HCT116 (cell line): ENCODE measurements at regions not wholly inside any gene's neighbourhood (a gene's known extent, or its start where the extent isn't known, plus 50 kb on each side); places are given as distances from the start of the nearest gene placed in this dataset.

Source experiments
- ATAC-seq: fragments of 200-7000 bp; cut with Tn5 transposase; 2 replicates; pipeline ENCODE4 v1.9.1; 2020; ENCODE audit warnings: mild to moderate bottlenecking, moderate library complexity
- BruUV-seq: library from RNA; stranded (reverse); fragments of 400-500 nt; replicated peaks from 2 replicates; lab custom pipeline; 2021; lab: Mats Ljungman, UMichigan
- CTCF ChIA-PET: fragments of 300-600 bp; sonication (Branson Sonifier 250); formaldehyde crosslinking; loops from one replicate; lab custom pipeline; 2021; ENCODE audit warnings: antibody characterized with exemption; lab: Charles Lee
- POLR2A ChIA-PET: fragments of 300-600, 350-600 bp; sonication (Branson Sonifier 250); formaldehyde crosslinking; loops from one replicate; lab custom pipeline; 2021; ENCODE audit warnings: antibody characterized with exemption; lab: Charles Lee
- RAD21 ChIA-PET, 2 experiments: fragments of 300-600 bp; sonication (Branson Sonifier 250); formaldehyde crosslinking; loops; one replicate each; lab custom pipeline; 2023; ENCODE audit warnings: low total read pairs in 2 of 2; ENCODE audit not compliant: uncharacterized antibody in 2 of 2, unreplicated experiment in 2 of 2, low non-redundant PET in 1 of 2; lab: Charles Lee
- DNase-seq: peaks from one replicate; pipeline ENCODE4 v3.0.0-alpha.2; 2010; ENCODE audit warnings: low read depth, low spot score
- H2AFZ ChIP-seq: fragments of 200-600 bp; shearing (Covaris generic), sonication (generic); 2 replicates; pipeline ENCODE4 v1.6.1; 2017; ENCODE audit warnings: low read depth, mixed run types, mixed read lengths, antibody characterized with exemption, low read length; ENCODE audit not compliant: poor library complexity, severe bottlenecking
- H3K27ac ChIP-seq: 2 replicates; pipeline ENCODE4 v1.5.1; 2012; ENCODE audit warnings: low read depth, low read length
- H3K27me3 ChIP-seq: fragments of 200-600 bp; sonication (generic); 2 replicates; pipeline ENCODE4 v1.6.1; 2016; ENCODE audit warnings: mixed run types, low read length, mixed read lengths; ENCODE audit not compliant: insufficient read depth
- H3K36me3 ChIP-seq, 2 experiments: fragments of 200-500 bp in 1 of 2; fragments of 200-600 bp in 1 of 2; sonication (Bioruptor generic) in 1 of 2; sonication (generic) in 1 of 2; 2 replicates each; pipeline versions ENCODE4 v1.5.1 to v1.6.1; 2014 to 2016; ENCODE audit warnings: low read length in 2 of 2, inconsistent platforms in 1 of 2, mixed read lengths in 1 of 2, mixed run types in 1 of 2; ENCODE audit not compliant: insufficient read depth in 2 of 2, control insufficient read depth in 1 of 2
- H3K4me1 ChIP-seq, 2 experiments: fragments of 200-600 bp in 1 of 2; sonication (generic) in 1 of 2; 2 replicates each; pipeline versions ENCODE4 v1.5.1 to v1.6.1; 2012 to 2017; ENCODE audit warnings: low read length in 2 of 2, inconsistent platforms in 1 of 2, mild to moderate bottlenecking in 1 of 2, mixed read lengths in 1 of 2, mixed run types in 1 of 2, moderate library complexity in 1 of 2; ENCODE audit not compliant: insufficient read depth in 2 of 2, control insufficient read depth in 1 of 2
- H3K4me2 ChIP-seq: fragments of 200-600 bp; sonication (generic); 2 replicates; pipeline ENCODE4 v1.6.1; 2017; ENCODE audit warnings: mixed run types, low read length, mixed read lengths
- H3K4me3 ChIP-seq, 2 experiments: fragments of 200-600 bp in 1 of 2; sonication (generic) in 1 of 2; replicated peaks in 1 of 2; 2 replicates each; pipeline ENCODE4 v1.5.1; 2011 to 2016; ENCODE audit warnings: low read length in 2 of 2, control low read depth in 1 of 2, low read depth in 1 of 2, mild to moderate bottlenecking in 1 of 2, mixed read lengths in 1 of 2, mixed run types in 1 of 2
- H3K79me2 ChIP-seq: fragments of 200-600 bp; sonication (generic); 2 replicates; pipeline ENCODE4 v1.6.1; 2017; ENCODE audit warnings: mild to moderate bottlenecking, mixed run types, low read length, moderate library complexity, mixed read lengths; ENCODE audit not compliant: insufficient read depth
- H3K9ac ChIP-seq: fragments of 200-600 bp; sonication (generic); 2 replicates; pipeline ENCODE4 v1.6.1; 2016; ENCODE audit warnings: low read length, mixed read lengths
- H3K9me2 ChIP-seq: fragments of 200-600 bp; sonication (generic), shearing (Covaris generic); 2 replicates; pipeline ENCODE4 v1.6.1; 2017; ENCODE audit warnings: mixed run types, mild to moderate bottlenecking, moderate library complexity; ENCODE audit not compliant: insufficient read depth
- H3K9me3 ChIP-seq, 2 experiments: fragments of 200-500 bp in 1 of 2; fragments of 200-600 bp in 1 of 2; sonication (Bioruptor generic) in 1 of 2; sonication (generic) in 1 of 2; 2 replicates each; pipeline ENCODE4 v1.6.1; 2014 to 2017; ENCODE audit warnings: low read length in 2 of 2, mixed read lengths in 2 of 2, inconsistent platforms in 1 of 2, low read depth in 1 of 2, mild to moderate bottlenecking in 1 of 2, mixed run types in 1 of 2, moderate library complexity in 1 of 2; ENCODE audit not compliant: control insufficient read depth in 1 of 2, insufficient read depth in 1 of 2
- H4K20me1 ChIP-seq: fragments of 200-600 bp; sonication (generic), shearing (Covaris generic); 2 replicates; pipeline ENCODE4 v1.6.1; 2017; ENCODE audit warnings: mixed run types, mild to moderate bottlenecking, moderate library complexity; ENCODE audit not compliant: insufficient read depth
- CBX3 ChIP-seq: IDR thresholded peaks from 2 replicates; pipeline ENCODE4 v1.6.1; 2012; ENCODE audit warnings: low read depth
- EGR1 ChIP-seq: IDR thresholded peaks from 2 replicates; pipeline ENCODE4 v1.6.1; 2012; ENCODE audit warnings: low read depth
- EZH2 ChIP-seq: fragments of 200-600 bp; sonication (generic); IDR thresholded peaks from 2 replicates; pipeline ENCODE4 v1.6.1; 2017; ENCODE audit warnings: antibody characterized with exemption, mixed run types
- EZH2phosphoT487 ChIP-seq: fragments of 200-600 bp; IDR thresholded peaks from 2 replicates; pipeline ENCODE4 v1.6.1; 2018; ENCODE audit warnings: antibody characterized with exemption, borderline replicate concordance
- FOSL1 ChIP-seq: IDR thresholded peaks from 2 replicates; pipeline ENCODE4 v1.6.1; 2012; ENCODE audit warnings: low read depth
- JUND ChIP-seq: IDR thresholded peaks from 2 replicates; pipeline ENCODE4 v1.6.1; 2012
- MAX ChIP-seq: IDR thresholded peaks from 2 replicates; pipeline ENCODE4 v1.6.1; 2012
- POLR2A ChIP-seq: IDR thresholded peaks from 2 replicates; pipeline ENCODE4 v1.7.0; 2011; ENCODE audit warnings: borderline replicate concordance; ENCODE audit not compliant: insufficient read depth, insufficient read length; ENCODE audit errors: extremely low read depth
- POLR2AphosphoS5 ChIP-seq: IDR thresholded peaks from 2 replicates; pipeline ENCODE4 v1.6.1; 2011; ENCODE audit warnings: mild to moderate bottlenecking, low read depth, low read length, moderate library complexity
- RAD21 ChIP-seq: IDR thresholded peaks from 2 replicates; pipeline ENCODE4 v1.6.1; 2012; ENCODE audit warnings: low read depth, mild to moderate bottlenecking
- SIN3A ChIP-seq: IDR thresholded peaks from 2 replicates; pipeline ENCODE4 v1.6.1; 2012; ENCODE audit warnings: low read depth
- SP1 ChIP-seq: IDR thresholded peaks from 2 replicates; pipeline ENCODE4 v1.6.1; 2012; ENCODE audit warnings: low read depth
- YY1 ChIP-seq: IDR thresholded peaks from 2 replicates; pipeline ENCODE4 v1.6.1; 2011; ENCODE audit warnings: low read length, low read depth, moderate library complexity, mild to moderate bottlenecking; ENCODE audit not compliant: insufficient replicate concordance; ENCODE audit errors: extremely low read depth
- ZNF274 ChIP-seq: fragments of 200-500 bp; sonication (Bioruptor generic); IDR thresholded peaks from 2 replicates; pipeline ENCODE4 v1.6.1; 2014; ENCODE audit warnings: mild to moderate bottlenecking, low read depth, low read length, inconsistent platforms
- intact Hi-C: fragments of 100-400 bp; cut with micrococcal nuclease; formaldehyde crosslinking; loops from 2 replicates; pipeline ENCODE4 v1.10.0; 2022

DNA sequence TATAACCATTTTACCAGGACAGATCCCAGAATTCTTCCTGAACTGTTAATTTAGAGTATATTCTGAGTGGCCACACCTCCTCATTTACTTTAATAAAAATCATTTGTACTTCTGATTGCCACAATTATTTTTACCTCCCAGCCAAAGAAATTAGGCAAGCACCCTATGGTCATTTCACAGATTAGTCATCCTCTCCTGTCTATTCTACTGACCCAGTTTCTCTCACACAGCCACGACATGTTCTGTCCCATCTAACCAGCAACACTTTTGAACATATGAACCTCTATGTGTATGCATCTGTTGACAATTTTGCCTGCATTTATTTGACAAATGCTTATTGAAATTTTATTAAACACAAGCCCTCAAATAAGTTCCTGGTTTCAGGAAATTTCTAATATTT lies 202.6 kb upstream of the STXBP5 start (continued):
- TF ChIP-seq ZNF274 (no peak), JUND (no peak), YY1 (no peak), EZH2 (no peak), POLR2A (no peak), EZH2phosphoT487 (no peak), EGR1 (no peak), SP1 (no peak)

DNA sequence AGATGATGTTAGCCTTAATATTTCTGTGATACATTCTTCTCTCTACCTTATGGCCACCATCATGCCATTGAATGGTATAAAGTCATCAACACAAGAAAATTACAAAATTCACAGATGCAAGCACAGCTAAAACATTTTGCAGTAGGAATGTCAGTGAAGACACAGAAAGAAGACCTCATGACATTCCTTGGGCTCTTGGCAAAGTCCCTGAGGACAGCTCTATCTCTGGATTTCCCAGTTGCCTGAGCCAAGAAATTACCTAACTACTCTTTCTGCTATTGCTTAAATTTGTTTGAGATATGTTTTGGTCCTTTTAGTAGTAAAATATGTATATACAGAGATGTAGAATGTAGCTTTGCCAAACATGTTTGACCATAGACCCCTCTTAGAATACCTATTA lies 201.0 kb upstream of the STXBP5 start:
- no peaks in the 10 kb centered on the region for H3K9me3 ChIP-seq
- no peaks in the 10 kb centered on the region for H3K4me1 ChIP-seq
- no peak overlapping the region for H3K4me2 ChIP-seq
- CTCF ChIA-PET: no interaction called here
- no peaks in the 10 kb centered on the region for H4K20me1 ChIP-seq
- H2AFZ ChIP-seq: no peak overlapping the region
- no peaks in the 10 kb centered on the region for H3K27me3 ChIP-seq
- POLR2A ChIA-PET: no interaction called here
- intact Hi-C loops: no loop called here
- H3K79me2 ChIP-seq: no peaks in the 10 kb centered on the region
- H3K27ac ChIP-seq: no peak overlapping the region
- RAD21 ChIA-PET: no interaction called here
- no peak for DNase-seq
- no peak overlapping the region for H3K4me3 ChIP-seq
- H3K9ac ChIP-seq: no peak overlapping the region
- H3K36me3 ChIP-seq: no peaks in the 10 kb centered on the region
- TF ChIP-seq FOSL1 (no peak), CBX3 (no peak), JUND (no peak), SP1 (no peak), EGR1 (no peak), EZH2phosphoT487 (no peak), EZH2 (no peak), SIN3A (no peak), RAD21 (no peak), POLR2AphosphoS5 (no peak), YY1 (no peak), MAX (no peak)
- no peak for ATAC-seq
- H3K9me2 ChIP-seq: no peaks in the 10 kb centered on the region
- BruUV-seq: no TSS peak
